Uterus (tissue), 3 donors: ENCODE measurements at regions not wholly inside any gene's neighbourhood (a gene's known extent, or its start where the extent isn't known, plus 50 kb on each side); places are given as distances from the start of the nearest gene placed in this dataset.

Experiments used
- DNase-seq, 2 donors: peaks; one replicate each; pipeline ENCODE4 v3.0.0-alpha.2; 2019 to 2020
- H3K27ac ChIP-seq, 2 donors: fragments of 200-600 bp; sonication (generic); 1 replicate in 1 of 2; 2 replicates in 1 of 2; pipeline ENCODE4 v1.5.1; 2016 to 2018
- H3K27me3 ChIP-seq, 2 donors: fragments of 200-600 bp; sonication (generic); one replicate each; pipeline ENCODE4 v1.5.1; 2018 to 2019; ENCODE audit warnings: control low read depth in 1 of 2
- H3K36me3 ChIP-seq, 2 donors: fragments of 200-600 bp; sonication (generic); one replicate each; pipeline ENCODE4 v1.5.1; 2019; ENCODE audit warnings: control low read depth in 1 of 2
- H3K4me1 ChIP-seq, 2 donors: fragments of 200-600 bp; sonication (generic); one replicate each; pipeline ENCODE4 v1.5.1; 2018 to 2019; ENCODE audit warnings: control low read depth in 1 of 2
- H3K4me3 ChIP-seq, 2 donors: fragments of 200-600 bp; sonication (generic); 1 replicate in 1 of 2; 2 replicates in 1 of 2; pipeline ENCODE4 v1.5.1; 2018 to 2019; ENCODE audit warnings: mild to moderate bottlenecking in 1 of 2
- H3K9me3 ChIP-seq, 2 donors: fragments of 200-600 bp; sonication (generic); one replicate each; pipeline ENCODE4 v1.5.1; 2019; ENCODE audit warnings: control low read depth in 1 of 2
- CTCF ChIP-seq, 4 experiments: fragments of 200-600 bp in 2 of 4; fragments of 450-650 bp in 2 of 4; sonication (generic) in 2 of 4; IDR thresholded peaks; one replicate each; pipeline ENCODE4 v1.5.1; 2016 to 2019; ENCODE audit warnings: antibody characterized with exemption in 4 of 4, mild to moderate bottlenecking in 2 of 4, moderate library complexity in 1 of 4
- POLR2A ChIP-seq, 2 donors: fragments of 450-650 bp; IDR thresholded peaks; one replicate each; pipeline ENCODE4 v1.6.1; 2016; ENCODE audit warnings: antibody characterized with exemption in 2 of 2, mild to moderate bottlenecking in 1 of 2, moderate library complexity in 1 of 2
- intact Hi-C: fragments of 100-400 bp; cut with DNase I; formaldehyde crosslinking; loops from one replicate; pipeline ENCODE4 v1.15.1; 2023; ENCODE audit warnings: low total_unique reads
- donor health status: DM: yes; HTN: yes; CAD: no.

- Histone ChIP-seq H3K27me3 (no peaks in the 10 kb centered on the region), H3K4me3 (no peak overlapping the region), H3K27ac (no peak overlapping the region), H3K9me3 (no peaks in the 10 kb centered on the region), H3K4me1 (no peaks in the 10 kb centered on the region), H3K36me3 (no peaks in the 10 kb centered on the region)
- TF ChIP-seq CTCF (IDR thresholded peaks at IDR 0.05) (no peak), POLR2A (IDR thresholded peaks at IDR 0.05) (no peak)
- DNase-seq: no peak
- intact Hi-C loops: no loop called here
Observed at GRCh38 chr12:97160277-97160676, 253.2 kb downstream of the NEDD1 start.

- DNase-seq: no peak
- H3K36me3 ChIP-seq: no peaks in the 10 kb centered on the region
- no peaks in the 10 kb centered on the region for H3K27me3 ChIP-seq
- TF ChIP-seq POLR2A (IDR thresholded peaks at IDR 0.05) (no peak), CTCF (IDR thresholded peaks at IDR 0.05) (no peak)
- no peaks in the 10 kb centered on the region for H3K9me3 ChIP-seq
- intact Hi-C loops: no loop called here
- no peaks in the 10 kb centered on the region for H3K4me1 ChIP-seq
- no peak overlapping the region for H3K4me3 ChIP-seq
- no peak overlapping the region for H3K27ac ChIP-seq
Observed at GRCh38 chr12:97162173-97162572, 255.1 kb downstream of the NEDD1 start.

- Histone ChIP-seq H3K27ac (no peak overlapping the region), H3K9me3 (no peaks in the 10 kb centered on the region), H3K4me1 (no peaks in the 10 kb centered on the region), H3K27me3 (no peaks in the 10 kb centered on the region), H3K36me3 (no peaks in the 10 kb centered on the region), H3K4me3 (no peak overlapping the region)
- intact Hi-C loops: no loop called here
- TF ChIP-seq CTCF (IDR thresholded peaks at IDR 0.05) (no peak), POLR2A (IDR thresholded peaks at IDR 0.05) (no peak)
- DNase-seq: no peak
Observed at GRCh38 chr12:97164936-97165335, 257.9 kb downstream of the NEDD1 start.

- intact Hi-C loops: no loop called here
- Histone ChIP-seq H3K9me3 (no peaks in the 10 kb centered on the region), H3K4me3 (no peak overlapping the region), H3K27ac (no peak overlapping the region), H3K36me3 (no peaks in the 10 kb centered on the region), H3K4me1 (no peaks in the 10 kb centered on the region), H3K27me3 (no peaks in the 10 kb centered on the region)
- no peak for DNase-seq
- TF ChIP-seq POLR2A (IDR thresholded peaks at IDR 0.05): no peak
- no peak for TF ChIP-seq CTCF (IDR thresholded peaks at IDR 0.05)
Observed at GRCh38 chr12:97167598-97167997, 260.5 kb downstream of the NEDD1 start.

GRCh38 chr12:97168804-97169203 lies 261.7 kb downstream of the NEDD1 start:
- Histone ChIP-seq H3K4me1 (no peaks in the 10 kb centered on the region), H3K9me3 (no peaks in the 10 kb centered on the region), H3K4me3 (no peak overlapping the region), H3K27me3 (no peaks in the 10 kb centered on the region), H3K27ac (no peak overlapping the region), H3K36me3 (no peaks in the 10 kb centered on the region)
- DNase-seq: no peak
- TF ChIP-seq POLR2A (IDR thresholded peaks at IDR 0.05) (no peak), CTCF (IDR thresholded peaks at IDR 0.05) (no peak)
- intact Hi-C loops: no loop called here
